Glutamatergic neuron (in vitro differentiated cells): ENCODE measurements at regions not wholly inside any gene's neighbourhood (a gene's known extent, or its start where the extent isn't known, plus 50 kb on each side); places are given as distances from the start of the nearest gene placed in this dataset.
"Not testable (repeated sequence)": the region's sequence is repeated elsewhere in the genome, so short reads cannot be mapped to it uniquely, and the experiment has no call there.

Experiments
- DNase-seq: peaks from one replicate; pipeline ENCODE4 v3.0.0; 2022
- H3K27ac Mint-ChIP-seq: one replicate; pipeline ENCODE4 v1.8.0; 2020; ENCODE audit warnings: mild to moderate bottlenecking, mixed read lengths, inconsistent platforms; ENCODE audit not compliant: unreplicated experiment
- H3K27me3 Mint-ChIP-seq: one replicate; pipeline ENCODE4 v1.8.0; 2020; ENCODE audit warnings: mild to moderate bottlenecking, moderate library complexity, mixed read lengths, inconsistent platforms; ENCODE audit not compliant: unreplicated experiment
- H3K36me3 Mint-ChIP-seq: one replicate; pipeline ENCODE4 v1.8.0; 2020; ENCODE audit warnings: mild to moderate bottlenecking, mixed read lengths, inconsistent platforms; ENCODE audit not compliant: unreplicated experiment
- H3K4me1 Mint-ChIP-seq: one replicate; pipeline ENCODE4 v1.8.0; 2020; ENCODE audit warnings: mild to moderate bottlenecking, low read depth, mixed read lengths, inconsistent platforms; ENCODE audit not compliant: unreplicated experiment
- H3K4me3 Mint-ChIP-seq: one replicate; pipeline ENCODE4 v1.8.0; 2020; ENCODE audit warnings: mild to moderate bottlenecking, mixed read lengths, inconsistent platforms; ENCODE audit not compliant: unreplicated experiment
- H3K9me3 Mint-ChIP-seq: one replicate; pipeline ENCODE4 v1.8.0; 2020; ENCODE audit warnings: mild to moderate bottlenecking, moderate library complexity, mixed read lengths, inconsistent platforms; ENCODE audit not compliant: unreplicated experiment
- CTCF ChIP-seq: fragments of 200-600 bp; sonication (generic); IDR thresholded peaks from one replicate; pipeline ENCODE4 v1.5.0; 2021; ENCODE audit not compliant: partially characterized antibody, unreplicated experiment

GRCh38 chr1:30521261-30521865, 202.0 kb downstream of the MATN1 start:
- no peaks in the 10 kb centered on the region for H3K4me1 Mint-ChIP-seq
- DNase-seq = no peak
- no peak overlapping the region for H3K4me3 Mint-ChIP-seq
- peaks cover 1% of the 10 kb centered on the region for H3K9me3 Mint-ChIP-seq
- no peaks in the 10 kb centered on the region for H3K36me3 Mint-ChIP-seq
- H3K27ac Mint-ChIP-seq = no peak overlapping the region
- no peak for TF ChIP-seq CTCF
- H3K27me3 Mint-ChIP-seq = peaks cover 4% of the 10 kb centered on the region

GRCh38 chr1:30520476-30520875, 202.9 kb downstream of the MATN1 start:
- TF ChIP-seq CTCF = no peak
- H3K36me3 Mint-ChIP-seq = no peaks in the 10 kb centered on the region

GRCh38 chr1:30519201-30519763, 204.1 kb downstream of the MATN1 start:
- Mint-ChIP-seq H3K27me3 (peaks cover 6% of the 10 kb centered on the region), H3K9me3 (peaks cover 1% of the 10 kb centered on the region), H3K4me1 (no peaks in the 10 kb centered on the region), H3K27ac (no peak overlapping the region), H3K4me3 (no peak overlapping the region), H3K36me3 (no peaks in the 10 kb centered on the region)
- DNase-seq = no peak
- TF ChIP-seq CTCF = no peak

More at GRCh38 chr1:30520476-30520875, 202.9 kb downstream of the MATN1 start:
- Mint-ChIP-seq H3K27ac (no peak overlapping the region), H3K4me3 (no peak overlapping the region), H3K4me1 (no peaks in the 10 kb centered on the region), H3K9me3 (peaks cover 1% of the 10 kb centered on the region), H3K27me3 (peaks cover 4% of the 10 kb centered on the region)
- no peak for DNase-seq

GRCh38 chr1:30518696-30519095, 204.7 kb downstream of the MATN1 start:
- no peak overlapping the region for H3K4me3 Mint-ChIP-seq
- peaks cover 1% of the 10 kb centered on the region for H3K9me3 Mint-ChIP-seq
- peaks cover 6% of the 10 kb centered on the region for H3K27me3 Mint-ChIP-seq
- no peaks in the 10 kb centered on the region for H3K36me3 Mint-ChIP-seq
- H3K4me1 Mint-ChIP-seq = no peaks in the 10 kb centered on the region
- TF ChIP-seq CTCF = no peak
- no peak for DNase-seq
- H3K27ac Mint-ChIP-seq = no peak overlapping the region

- H3K27me3 Mint-ChIP-seq = peaks cover 5% of the 10 kb centered on the region
Observed at GRCh38 chr1:30518186-30518585, 205.2 kb downstream of the MATN1 start.

GRCh38 chr1:30517666-30518065, 205.7 kb downstream of the MATN1 start:
- DNase-seq, H3K27me3 Mint-ChIP-seq, H3K9me3 Mint-ChIP-seq: not testable (repeated sequence)

More at GRCh38 chr1:30518186-30518585, 205.2 kb downstream of the MATN1 start:
- TF ChIP-seq CTCF = no peak
- no peak for DNase-seq
- no peaks in the 10 kb centered on the region for H3K4me1 Mint-ChIP-seq
- no peak overlapping the region for H3K4me3 Mint-ChIP-seq
- H3K9me3 Mint-ChIP-seq = peaks cover 1% of the 10 kb centered on the region
- H3K36me3 Mint-ChIP-seq = no peaks in the 10 kb centered on the region
- no peak overlapping the region for H3K27ac Mint-ChIP-seq

GRCh38 chr1:30517241-30517640, 206.1 kb downstream of the MATN1 start:
- H3K4me1 Mint-ChIP-seq, DNase-seq, H3K27me3 Mint-ChIP-seq, H3K27ac Mint-ChIP-seq, H3K36me3 Mint-ChIP-seq, H3K9me3 Mint-ChIP-seq, H3K4me3 Mint-ChIP-seq: not testable (repeated sequence)

More at GRCh38 chr1:30517666-30518065, 205.7 kb downstream of the MATN1 start:
- not testable (repeated sequence) for H3K27ac Mint-ChIP-seq, H3K4me3 Mint-ChIP-seq, H3K36me3 Mint-ChIP-seq, H3K4me1 Mint-ChIP-seq
